SK-N-SH (cell line): ENCODE measurements at regions not wholly inside any gene's neighbourhood (a gene's known extent, or its start where the extent isn't known, plus 50 kb on each side); places are given as distances from the start of the nearest gene placed in this dataset.

Experiments
- CTCF ChIA-PET: fragments of 300-600, 350-600 bp; formaldehyde crosslinking; extraction: SDS; loops from one replicate; lab custom pipeline; 2021; lab: Yijun Ruan, JAX
- POLR2A ChIA-PET: fragments of 350-600 bp; sonication (Branson Sonifier 250); formaldehyde crosslinking; extraction: SDS; loops from one replicate; lab custom pipeline; 2020; ENCODE audit warnings: antibody characterized with exemption, inconsistent platforms; lab: Yijun Ruan, JAX
- DNase-seq: peaks from one replicate; pipeline ENCODE4 v3.0.0; 2012
- H2AFZ ChIP-seq: fragments of 200-600 bp; sonication (generic); 2 replicates; pipeline ENCODE4 v1.8.1; 2016; ENCODE audit warnings: antibody characterized with exemption, mild to moderate bottlenecking, low read depth
- H3F3A ChIP-seq: fragments of 200-600 bp; sonication (generic); replicated peaks from 2 replicates; pipeline ENCODE3; 2016; ENCODE audit warnings: antibody characterized with exemption, mild to moderate bottlenecking; ENCODE audit not compliant: insufficient read depth
- H3K27ac ChIP-seq, 2 experiments: fragments of 200-500 bp in 1 of 2; fragments of 200-600 bp in 1 of 2; sonication (Bioruptor generic) in 1 of 2; sonication (generic), shearing (Covaris generic) in 1 of 2; 2 replicates each; pipeline versions ENCODE4 v1.5.1 to v1.6.1; 2014 to 2016; ENCODE audit warnings: low read depth in 2 of 2, inconsistent platforms in 1 of 2, low read length in 1 of 2, mild to moderate bottlenecking in 1 of 2, mixed read lengths in 1 of 2
- H3K27me3 ChIP-seq: fragments of 200-600 bp; sonication (generic), shearing (Covaris generic); 2 replicates; pipeline ENCODE4 v1.6.1; 2016; ENCODE audit warnings: mixed run types; ENCODE audit not compliant: insufficient read depth
- H3K36me3 ChIP-seq, 2 experiments: fragments of 200-500 bp in 1 of 2; fragments of 200-600 bp in 1 of 2; sonication (Bioruptor generic) in 1 of 2; sonication (generic) in 1 of 2; replicated peaks in 1 of 2; 2 replicates each; pipeline versions ENCODE3 to v1.5.1; 2014 to 2016; ENCODE audit warnings: low read length in 1 of 2, mild to moderate bottlenecking in 1 of 2; ENCODE audit not compliant: insufficient read depth in 2 of 2, control insufficient read depth in 1 of 2
- H3K4me1 ChIP-seq, 2 experiments: fragments of 200-500 bp in 1 of 2; fragments of 200-600 bp in 1 of 2; sonication (Bioruptor generic) in 1 of 2; sonication (generic), shearing (Covaris generic) in 1 of 2; 2 replicates each; pipeline versions ENCODE4 v1.5.1 to v1.6.1; 2014 to 2016; ENCODE audit warnings: low read depth in 1 of 2, low read length in 1 of 2, mixed run types in 1 of 2; ENCODE audit not compliant: insufficient read depth in 2 of 2, control insufficient read depth in 1 of 2
- H3K4me2 ChIP-seq: fragments of 200-600 bp; sonication (generic), shearing (Covaris generic); 2 replicates; pipeline ENCODE4 v1.6.1; 2017; ENCODE audit warnings: mixed run types
- H3K4me3 ChIP-seq, 2 experiments: fragments of 200-500 bp in 1 of 2; fragments of 200-600 bp in 1 of 2; sonication (Bioruptor generic) in 1 of 2; sonication (generic), shearing (Covaris generic) in 1 of 2; 2 replicates each; pipeline versions ENCODE4 v1.5.1 to v1.8.1; 2014 to 2016; ENCODE audit warnings: low read depth in 2 of 2, inconsistent platforms in 1 of 2, low read length in 1 of 2, mild to moderate bottlenecking in 1 of 2, mixed read lengths in 1 of 2, moderate library complexity in 1 of 2
- H3K79me2 ChIP-seq: fragments of 200-600 bp; sonication (generic); 2 replicates; pipeline ENCODE4 v1.8.1; 2017; ENCODE audit warnings: mild to moderate bottlenecking; ENCODE audit not compliant: insufficient read depth
- H3K9ac ChIP-seq: fragments of 200-600 bp; sonication (generic); 2 replicates; pipeline ENCODE4 v1.6.1; 2017; ENCODE audit warnings: mixed run types
- H3K9me2 ChIP-seq: fragments of 200-600 bp; sonication (generic); 2 replicates; pipeline ENCODE4 v1.6.1; 2017; ENCODE audit warnings: mixed run types
- H3K9me3 ChIP-seq: fragments of 200-600 bp; sonication (generic); 2 replicates; pipeline ENCODE4 v1.6.1; 2017; ENCODE audit warnings: mixed run types, mild to moderate bottlenecking, moderate library complexity
- H4K20me1 ChIP-seq: fragments of 200-600 bp; sonication (generic); 2 replicates; pipeline ENCODE4 v1.6.1; 2017; ENCODE audit warnings: mild to moderate bottlenecking, mixed run types; ENCODE audit not compliant: insufficient read depth
- CHD2 ChIP-seq: fragments of 150-350 bp; IDR thresholded peaks from 2 replicates; pipeline ENCODE4 v1.6.1; 2018; ENCODE audit warnings: low read length; ENCODE audit not compliant: partially characterized antibody
- EZH2phosphoT487 ChIP-seq: fragments of 200-600 bp; sonication (generic); IDR thresholded peaks from 2 replicates; pipeline ENCODE4 v1.6.1; 2017; ENCODE audit warnings: low read depth, mixed run types, mild to moderate bottlenecking, antibody characterized with exemption, moderate library complexity, borderline replicate concordance
- FOSL2 ChIP-seq: IDR thresholded peaks from 2 replicates; pipeline ENCODE4 v1.4.0; 2012; ENCODE audit warnings: low read depth, mild to moderate bottlenecking, moderate library complexity, borderline replicate concordance
- FOXJ3 ChIP-seq: sonication (generic); formaldehyde crosslinking; IDR thresholded peaks from 2 replicates; pipeline ENCODE4 v1.5.1; 2020; ENCODE audit warnings: mild to moderate bottlenecking, missing genetic modification reagents
- FOXM1 ChIP-seq: IDR thresholded peaks from 2 replicates; pipeline ENCODE4 v1.4.0; 2012; ENCODE audit warnings: low read depth, mild to moderate bottlenecking
- GATA2 ChIP-seq: sonication (generic); formaldehyde crosslinking; IDR thresholded peaks from 2 replicates; pipeline ENCODE4 v1.5.0; 2020; ENCODE audit warnings: mild to moderate bottlenecking, missing genetic modification reagents
- NFIC ChIP-seq: IDR thresholded peaks from 2 replicates; pipeline ENCODE4 v1.4.0; 2012; ENCODE audit warnings: borderline replicate concordance
- POLR2AphosphoS5 ChIP-seq: IDR thresholded peaks from 2 replicates; pipeline ENCODE4 v1.6.1; 2012; ENCODE audit warnings: low read depth, low read length
- RFX5 ChIP-seq: IDR thresholded peaks from 2 replicates; pipeline ENCODE4 v1.6.1; 2012; ENCODE audit warnings: mild to moderate bottlenecking, improper control_type of control experiment, low read length
- SIN3A ChIP-seq: IDR thresholded peaks from 2 replicates; pipeline ENCODE4 v1.6.1; 2012; ENCODE audit warnings: low read depth, mild to moderate bottlenecking, low read length, moderate library complexity, borderline replicate concordance
- SMC3 ChIP-seq: IDR thresholded peaks from 2 replicates; pipeline ENCODE4 v1.6.1; 2012; ENCODE audit warnings: low read depth, low read length, improper control_type of control experiment
- TCF12 ChIP-seq: IDR thresholded peaks from 2 replicates; pipeline ENCODE4 v1.4.0; 2012
- TEAD4 ChIP-seq: IDR thresholded peaks from 2 replicates; pipeline ENCODE4 v1.4.0; 2012; ENCODE audit warnings: mild to moderate bottlenecking, borderline replicate concordance; ENCODE audit not compliant: insufficient read depth
- YY1 ChIP-seq: IDR thresholded peaks from 2 replicates; pipeline ENCODE4 v1.4.0; 2012; ENCODE audit warnings: low read depth, mild to moderate bottlenecking
- WGBS: methylation state at CpG from one replicate; pipeline ENCODE4 v1.1.6; 2017; ENCODE audit warnings: low lambda C conversion rate; 5-methylcytosine and 5-hydroxymethylcytosine counted together
- TF ChIP-seq, protein P1 (sequence below): IDR thresholded peaks from 2 replicates; pipeline ENCODE4 v1.4.0; 2012; ENCODE audit warnings: low read depth, borderline replicate concordance
- TF ChIP-seq, protein P2 (sequence below): IDR thresholded peaks from 2 replicates; pipeline ENCODE4; 2012
- TF ChIP-seq, protein P3 (sequence below): IDR thresholded peaks from 2 replicates; pipeline ENCODE4 v1.4.0; 2012; ENCODE audit warnings: low read depth
- TF ChIP-seq, protein P4 (sequence below): fragments of 150-350 bp; IDR thresholded peaks from 2 replicates; pipeline ENCODE4 v1.6.1; 2016; ENCODE audit warnings: mild to moderate bottlenecking, low read depth, low read length
- TF ChIP-seq, protein P5 (sequence below): IDR thresholded peaks from 2 replicates; pipeline ENCODE4 v1.4.0; 2012; ENCODE audit warnings: low read depth, borderline replicate concordance

GRCh38 chr18:73696171-73696570 lies 451.5 kb downstream of the FBXO15 start:
- ChIA-PET POLR2A (no interaction called here), CTCF (no interaction called here)
- TF ChIP-seq, protein P1, sequence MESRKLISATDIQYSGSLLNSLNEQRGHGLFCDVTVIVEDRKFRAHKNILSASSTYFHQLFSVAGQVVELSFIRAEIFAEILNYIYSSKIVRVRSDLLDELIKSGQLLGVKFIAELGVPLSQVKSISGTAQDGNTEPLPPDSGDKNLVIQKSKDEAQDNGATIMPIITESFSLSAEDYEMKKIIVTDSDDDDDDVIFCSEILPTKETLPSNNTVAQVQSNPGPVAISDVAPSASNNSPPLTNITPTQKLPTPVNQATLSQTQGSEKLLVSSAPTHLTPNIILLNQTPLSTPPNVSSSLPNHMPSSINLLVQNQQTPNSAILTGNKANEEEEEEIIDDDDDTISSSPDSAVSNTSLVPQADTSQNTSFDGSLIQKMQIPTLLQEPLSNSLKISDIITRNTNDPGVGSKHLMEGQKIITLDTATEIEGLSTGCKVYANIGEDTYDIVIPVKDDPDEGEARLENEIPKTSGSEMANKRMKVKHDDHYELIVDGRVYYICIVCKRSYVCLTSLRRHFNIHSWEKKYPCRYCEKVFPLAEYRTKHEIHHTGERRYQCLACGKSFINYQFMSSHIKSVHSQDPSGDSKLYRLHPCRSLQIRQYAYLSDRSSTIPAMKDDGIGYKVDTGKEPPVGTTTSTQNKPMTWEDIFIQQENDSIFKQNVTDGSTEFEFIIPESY: no peak
- TF ChIP-seq SIN3A: no peak
- no peak for TF ChIP-seq TEAD4
- no peak for TF ChIP-seq FOXM1
- H3K36me3 ChIP-seq: no peaks in the 10 kb centered on the region
- no peaks in the 10 kb centered on the region for H3K4me1 ChIP-seq
- H3F3A ChIP-seq: peaks cover 3% of the 10 kb centered on the region
- H3K79me2 ChIP-seq: no peaks in the 10 kb centered on the region
- H3K9me2 ChIP-seq: no peaks in the 10 kb centered on the region
- no peak overlapping the region for H3K4me3 ChIP-seq
- no peak overlapping the region for H3K9ac ChIP-seq
- DNase-seq: no peak
- no peaks in the 10 kb centered on the region for H4K20me1 ChIP-seq
- no peak overlapping the region for H3K27ac ChIP-seq
- H3K27me3 ChIP-seq: no peaks in the 10 kb centered on the region
- 68% methylated on average over 3 of the region's 3 CpGs for WGBS
- H2AFZ ChIP-seq: no peak overlapping the region
- H3K4me2 ChIP-seq: no peak overlapping the region
- H3K9me3 ChIP-seq: no peaks in the 10 kb centered on the region

GRCh38 chr18:73693091-73693490 lies 454.5 kb downstream of the FBXO15 start:
- TF ChIP-seq TEAD4: no peak
- no peak for TF ChIP-seq CHD2
- TF ChIP-seq GATA2 (CRISPR knock-in tag): no peak
- TF ChIP-seq, protein P2, sequence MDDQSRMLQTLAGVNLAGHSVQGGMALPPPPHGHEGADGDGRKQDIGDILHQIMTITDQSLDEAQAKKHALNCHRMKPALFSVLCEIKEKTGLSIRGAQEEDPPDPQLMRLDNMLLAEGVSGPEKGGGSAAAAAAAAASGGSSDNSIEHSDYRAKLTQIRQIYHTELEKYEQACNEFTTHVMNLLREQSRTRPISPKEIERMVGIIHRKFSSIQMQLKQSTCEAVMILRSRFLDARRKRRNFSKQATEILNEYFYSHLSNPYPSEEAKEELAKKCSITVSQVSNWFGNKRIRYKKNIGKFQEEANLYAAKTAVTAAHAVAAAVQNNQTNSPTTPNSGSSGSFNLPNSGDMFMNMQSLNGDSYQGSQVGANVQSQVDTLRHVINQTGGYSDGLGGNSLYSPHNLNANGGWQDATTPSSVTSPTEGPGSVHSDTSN: no peak
- TF ChIP-seq SMC3: no peak
- TF ChIP-seq FOXJ3: no peak
- no peak for TF ChIP-seq RFX5
- TF ChIP-seq EZH2phosphoT487: no peak
- TF ChIP-seq FOSL2: no peak
- TF ChIP-seq POLR2AphosphoS5: no peak
- TF ChIP-seq NFIC: no peak
- TF ChIP-seq, protein P3, sequence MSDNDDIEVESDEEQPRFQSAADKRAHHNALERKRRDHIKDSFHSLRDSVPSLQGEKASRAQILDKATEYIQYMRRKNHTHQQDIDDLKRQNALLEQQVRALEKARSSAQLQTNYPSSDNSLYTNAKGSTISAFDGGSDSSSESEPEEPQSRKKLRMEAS: no peak
- TF ChIP-seq TCF12: no peak
- TF ChIP-seq, protein P1: no peak
- TF ChIP-seq, protein P4, sequence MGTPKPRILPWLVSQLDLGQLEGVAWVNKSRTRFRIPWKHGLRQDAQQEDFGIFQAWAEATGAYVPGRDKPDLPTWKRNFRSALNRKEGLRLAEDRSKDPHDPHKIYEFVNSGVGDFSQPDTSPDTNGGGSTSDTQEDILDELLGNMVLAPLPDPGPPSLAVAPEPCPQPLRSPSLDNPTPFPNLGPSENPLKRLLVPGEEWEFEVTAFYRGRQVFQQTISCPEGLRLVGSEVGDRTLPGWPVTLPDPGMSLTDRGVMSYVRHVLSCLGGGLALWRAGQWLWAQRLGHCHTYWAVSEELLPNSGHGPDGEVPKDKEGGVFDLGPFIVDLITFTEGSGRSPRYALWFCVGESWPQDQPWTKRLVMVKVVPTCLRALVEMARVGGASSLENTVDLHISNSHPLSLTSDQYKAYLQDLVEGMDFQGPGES: no peak
- TF ChIP-seq, protein P5, sequence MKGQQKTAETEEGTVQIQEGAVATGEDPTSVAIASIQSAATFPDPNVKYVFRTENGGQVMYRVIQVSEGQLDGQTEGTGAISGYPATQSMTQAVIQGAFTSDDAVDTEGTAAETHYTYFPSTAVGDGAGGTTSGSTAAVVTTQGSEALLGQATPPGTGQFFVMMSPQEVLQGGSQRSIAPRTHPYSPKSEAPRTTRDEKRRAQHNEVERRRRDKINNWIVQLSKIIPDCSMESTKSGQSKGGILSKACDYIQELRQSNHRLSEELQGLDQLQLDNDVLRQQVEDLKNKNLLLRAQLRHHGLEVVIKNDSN: no peak
- no peak for TF ChIP-seq YY1
- Histone ChIP-seq H3K9me3 (no peaks in the 10 kb centered on the region), H3K9me2 (no peaks in the 10 kb centered on the region), H3K4me2 (no peak overlapping the region), H3K4me3 (no peak overlapping the region), H3K4me1 (peaks cover 0 to 21% of the 10 kb centered on the region in 2 experiments; a peak in 3 of 4 replicates), H3K79me2 (no peaks in the 10 kb centered on the region), H3K9ac (no peak overlapping the region), H3F3A (peaks cover 21% of the 10 kb centered on the region), H4K20me1 (no peaks in the 10 kb centered on the region), H3K36me3 (no peaks in the 10 kb centered on the region), H2AFZ (no peak overlapping the region), H3K27me3 (no peaks in the 10 kb centered on the region), H3K27ac (no peak overlapping the region)
- ChIA-PET CTCF (no interaction called here), POLR2A (no interaction called here)
- DNase-seq: no peak
- WGBS: 0% methylated on average over 1 of the region's 1 CpG
